Heart right ventricle (tissue), 16 donors: ENCODE measurements at regions not wholly inside any gene's neighbourhood (a gene's known extent, or its start where the extent isn't known, plus 50 kb on each side); places are given as distances from the start of the nearest gene placed in this dataset.

Source experiments
- ATAC-seq, 8 donors: fragments of 200-7000 bp; cut with Tn5 transposase; one replicate each; pipeline ENCODE4 v1.9.1; 2020; ENCODE audit warnings: mild to moderate bottlenecking in 8 of 8, moderate library complexity in 8 of 8, moderate number of reproducible peaks in 1 of 8
- DNase-seq, 2 donors: peaks; one replicate each; pipeline ENCODE4 v3.0.0-alpha.2; 2020
- H3K27ac ChIP-seq, 10 donors: fragments of 200-600 bp; sonication (generic) in 2 of 10; one replicate each; pipeline versions ENCODE4 v1.5.0 to v1.8.0; 2020 to 2022; ENCODE audit warnings: mild to moderate bottlenecking in 3 of 10
- H3K27me3 ChIP-seq, 7 donors: fragments of 200-600 bp; one replicate each; pipeline ENCODE4 v1.8.0; 2021 to 2022; ENCODE audit warnings: mild to moderate bottlenecking in 2 of 7
- H3K36me3 ChIP-seq, 9 donors: fragments of 200-600 bp; sonication (generic) in 1 of 9; one replicate each; pipeline versions ENCODE4 v1.5.0 to v1.8.0; 2020 to 2022; ENCODE audit warnings: mild to moderate bottlenecking in 2 of 9
- H3K4me1 ChIP-seq, 9 donors: fragments of 200-600 bp; sonication (generic) in 1 of 9; one replicate each; pipeline versions ENCODE4 v1.5.0 to v1.8.0; 2020 to 2022; ENCODE audit warnings: mild to moderate bottlenecking in 4 of 9
- H3K4me3 ChIP-seq, 10 donors: fragments of 200-600 bp; sonication (generic) in 2 of 10; one replicate each; pipeline versions ENCODE4 v1.5.0 to v1.8.0; 2020 to 2022; ENCODE audit warnings: mild to moderate bottlenecking in 7 of 10, moderate library complexity in 2 of 10
- H3K9me3 ChIP-seq, 11 donors: fragments of 200-600 bp in 10 of 11; sonication (generic) in 2 of 11; one replicate each; pipeline versions ENCODE4 v1.5.0 to v1.8.0; 2013 to 2022; ENCODE audit warnings: mild to moderate bottlenecking in 2 of 11, control low read depth in 1 of 11, moderate library complexity in 1 of 11
- CTCF ChIP-seq, 9 donors: fragments of 200-600 bp; sonication (generic) in 2 of 9; IDR thresholded peaks; one replicate each; pipeline versions ENCODE4 v1.5.0 to v1.8.0; 2021 to 2022; ENCODE audit warnings: antibody characterized with exemption in 9 of 9, mild to moderate bottlenecking in 5 of 9, moderate library complexity in 1 of 9
- WGBS, 2 donors: extraction: QIAGEN DNeasy Blood & Tissue Kit; methylation state at CpG; one replicate each; pipeline ENCODE4 v1.1.7; 2013; ENCODE audit warnings: inconsistent platforms in 1 of 2; 5-methylcytosine and 5-hydroxymethylcytosine counted together
- intact Hi-C, 10 donors: fragments of 100-400 bp; cut with DNase I; formaldehyde crosslinking; loops; one replicate each; pipeline versions ENCODE4 v1.11.1 to v1.14.2; 2022
- donor health status: Arrhythmogenic right ventricular cardiomyopathy.
- donor health status: ischemic (EF 13 %, LVEDD 7.1; RV severe dilation, severe dysfunction).
- donor health status: healthy with polysubstance abuse.
- donor health status: DM: no; HTN: yes; CAD: no.
- donor health status: DM: no; HTN: no; CAD: no.
- donor health status: ischemic (EF 25% LVEDD 6.9; RV normal size, moderate dysfunction).
- donor health status: ischemic (EF 25% LVEDD 5.7; RV mildly dilated, moderate dysfunction).
- donor health status: healthy.
- donor health status: DM: yes; HTN: yes; CAD: no.
- donor health status: Ischemic cardiomyopathy.
- donor health status: ischemic (EF 35%, LVEDD 5.7; RV mildly dilated, moderate dysfunction).
- donor health status: nonischemic (EF 11% LVEDD 7.7; RV severe dilation, severe dysfunction).
- donor health status: DM: yes; HTN: yes; CAD: no.
- donor health status: PGD.
- donor health status: ischemic (EF 29% LVEDD 5.4; RV normal size, mild dysfunction).
- donor health status: nonischemic (EF 23%, LVEDD 6.1; RV moderate dilation, normal function).

- Histone ChIP-seq H3K27ac (peak overlapping the region in 1 of 10 donors; percentile 17), H3K9me3 (no peaks in the 10 kb centered on the region), H3K4me3 (no peak overlapping the region), H3K27me3 (no peaks in the 10 kb centered on the region), H3K4me1 (peaks cover 0 to 28% (median 16%) of the 10 kb centered on the region in 9 donors), H3K36me3 (no peaks in the 10 kb centered on the region)
- DNase-seq: no peak
- intact Hi-C loops: no loop called here
- peak; percentile 52 to 91 (median 73) for ATAC-seq
- no peak for TF ChIP-seq CTCF (IDR thresholded peaks at IDR 0.05)
- WGBS, 2 donors: 51 to 62% methylated on average over 2 of the region's 2 CpGs
These were observed 475.8 kb upstream of the KCNMB2 start for GRCh38 chr3:178060407-178060806.

- DNase-seq: no peak
- Histone ChIP-seq H3K27ac (no peak overlapping the region), H3K36me3 (no peaks in the 10 kb centered on the region), H3K9me3 (no peaks in the 10 kb centered on the region), H3K27me3 (no peaks in the 10 kb centered on the region), H3K4me3 (no peak overlapping the region), H3K4me1 (peaks cover 0 to 28% (median 16%) of the 10 kb centered on the region in 9 donors)
- WGBS, 2 donors: 91 to 97% methylated on average over 1 of the region's 1 CpG
- no peak for ATAC-seq
- no peak for TF ChIP-seq CTCF (IDR thresholded peaks at IDR 0.05)
- intact Hi-C loops: no loop called here
These were observed 474.1 kb upstream of the KCNMB2 start for GRCh38 chr3:178062126-178062525.

- H3K27ac ChIP-seq: no peak overlapping the region
- no peaks in the 10 kb centered on the region for H3K9me3 ChIP-seq
- WGBS, 2 donors: 61 to 62% methylated on average over 1 of the region's 1 CpG
- no peak for DNase-seq
- no peak overlapping the region for H3K4me3 ChIP-seq
- peak in 1 of 8 donors; percentile 59 for ATAC-seq
- TF ChIP-seq CTCF (IDR thresholded peaks at IDR 0.05): no peak
- H3K27me3 ChIP-seq: no peaks in the 10 kb centered on the region
- H3K36me3 ChIP-seq: no peaks in the 10 kb centered on the region
- intact Hi-C loops: no loop called here
- peaks cover 0 to 26% (median 16%) of the 10 kb centered on the region in 9 donors for H3K4me1 ChIP-seq
These were observed 472.8 kb upstream of the KCNMB2 start for GRCh38 chr3:178063461-178063860.

- H3K4me1 ChIP-seq: peaks cover 0 to 5% (median 0%) of the 10 kb centered on the region in 9 donors
- DNase-seq (no peak), ATAC-seq (no peak)
- intact Hi-C loops: no loop called here
- H3K27me3 ChIP-seq: no peaks in the 10 kb centered on the region
- no peak for TF ChIP-seq CTCF (IDR thresholded peaks at IDR 0.05)
- H3K36me3 ChIP-seq: no peaks in the 10 kb centered on the region
- H3K4me3 ChIP-seq: no peak overlapping the region
- no peak overlapping the region for H3K27ac ChIP-seq
- no peaks in the 10 kb centered on the region for H3K9me3 ChIP-seq
- WGBS, 2 donors: 82 to 87% methylated on average over 1 of the region's 1 CpG
These were observed 468.5 kb upstream of the KCNMB2 start for GRCh38 chr3:178067721-178068120.
